OCI-LY1 (cell line): ENCODE measurements at regions not wholly inside any gene's neighbourhood (a gene's known extent, or its start where the extent isn't known, plus 50 kb on each side); places are given as distances from the start of the nearest gene placed in this dataset.

Experiments
- H2AFZ ChIP-seq: fragments of 200-600 bp; sonication (generic), shearing (Covaris generic); 2 replicates; pipeline ENCODE4 v1.6.0; 2014; ENCODE audit warnings: antibody characterized with exemption, mild to moderate bottlenecking, low read length
- H3F3A ChIP-seq: fragments of 200-600 bp; sonication (generic), shearing (Covaris generic); 2 replicates; pipeline ENCODE4 v1.6.0; 2014; ENCODE audit warnings: mild to moderate bottlenecking, antibody characterized with exemption, low read length, moderate library complexity; ENCODE audit not compliant: insufficient read depth
- H3K27ac ChIP-seq: fragments of 200-600 bp; sonication (generic); 2 replicates; pipeline ENCODE4 v1.5.1; 2014; ENCODE audit warnings: low read length, mixed run types, mild to moderate bottlenecking, low read depth; ENCODE audit not compliant: poor library complexity, severe bottlenecking
- H3K27me3 ChIP-seq: fragments of 200-600 bp; sonication (generic); 2 replicates; pipeline ENCODE4 v1.6.0; 2014; ENCODE audit warnings: antibody characterized with exemption, mild to moderate bottlenecking, low read length, moderate library complexity; ENCODE audit not compliant: insufficient read depth
- H3K36me3 ChIP-seq: fragments of 200-600 bp; sonication (generic); 2 replicates; pipeline ENCODE4 v1.6.1; 2014; ENCODE audit warnings: mild to moderate bottlenecking, antibody characterized with exemption, low read length, moderate library complexity, mixed read lengths; ENCODE audit not compliant: insufficient read depth
- H3K4me1 ChIP-seq: fragments of 200-600 bp; sonication (generic); 2 replicates; pipeline ENCODE4 v1.5.1; 2014; ENCODE audit warnings: mild to moderate bottlenecking, low read length, moderate library complexity; ENCODE audit not compliant: insufficient read depth, severe bottlenecking
- H3K4me2 ChIP-seq: fragments of 200-600 bp; sonication (generic), shearing (Covaris generic); 2 replicates; pipeline ENCODE4 v1.6.1; 2014; ENCODE audit warnings: low read length
- H3K4me3 ChIP-seq: fragments of 200-600 bp; sonication (generic); 2 replicates; pipeline ENCODE4 v1.5.1; 2014; ENCODE audit warnings: low read length, low read depth, mild to moderate bottlenecking, mixed read lengths; ENCODE audit not compliant: poor library complexity, severe bottlenecking
- H3K79me2 ChIP-seq: fragments of 200-600 bp; shearing (Covaris generic); 2 replicates; pipeline ENCODE4 v1.6.1; 2016; ENCODE audit warnings: mixed run types, low read length, mixed read lengths; ENCODE audit not compliant: insufficient read depth
- H3K9ac ChIP-seq: fragments of 200-600 bp; sonication (generic), shearing (Covaris generic); 2 replicates; pipeline ENCODE4 v1.6.1; 2014; ENCODE audit warnings: mild to moderate bottlenecking, low read length, mixed read lengths
- H3K9me2 ChIP-seq: fragments of 200-600 bp; sonication (generic), shearing (Covaris generic); 2 replicates; pipeline ENCODE4 v1.6.1; 2014; ENCODE audit warnings: low read depth, mild to moderate bottlenecking, low read length, mixed read lengths
- H3K9me3 ChIP-seq: fragments of 200-600 bp; shearing (Covaris generic); 2 replicates; pipeline ENCODE4 v1.6.1; 2014; ENCODE audit warnings: low read length, mixed read lengths
- H4K20me1 ChIP-seq: fragments of 200-600 bp; sonication (generic), shearing (Covaris generic); 2 replicates; pipeline ENCODE4 v1.6.0; 2016; ENCODE audit warnings: mild to moderate bottlenecking, low read length; ENCODE audit not compliant: insufficient read depth
- CTCF ChIP-seq: fragments of 200-600 bp; sonication (generic), shearing (Covaris generic); IDR thresholded peaks from 2 replicates; pipeline ENCODE4 v1.5.1; 2017; ENCODE audit warnings: mild to moderate bottlenecking, antibody characterized with exemption, low read length, moderate library complexity, mixed read lengths
- EZH2 ChIP-seq: fragments of 200-600 bp; sonication (generic), shearing (Covaris generic); IDR thresholded peaks from 2 replicates; pipeline ENCODE4 v1.8.0; 2017; ENCODE audit warnings: borderline replicate concordance, mixed run types, mild to moderate bottlenecking, antibody characterized with exemption, low read length, moderate library complexity, mixed read lengths

DNA sequence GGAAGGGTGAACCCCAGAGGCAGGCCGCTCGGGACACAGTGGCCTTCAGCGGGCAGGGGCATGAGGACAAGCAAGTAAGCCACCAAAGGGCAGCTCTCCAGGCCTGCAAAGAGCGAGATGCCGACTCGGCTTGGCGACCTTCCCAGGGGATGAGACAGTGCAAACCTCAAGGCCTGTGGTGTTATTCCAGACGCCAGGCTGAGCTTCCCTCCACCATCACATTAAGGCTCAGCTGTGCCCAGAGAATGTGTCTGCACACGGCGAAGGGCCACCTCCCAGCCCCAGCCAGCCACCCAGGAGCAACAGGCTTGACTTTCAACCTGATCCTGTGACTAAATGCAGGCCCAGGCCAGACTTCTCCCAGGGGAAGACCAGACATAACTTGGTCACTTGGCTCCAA is 251.4 kb downstream of the SOX9 start:
- Histone ChIP-seq H3K4me1 (no peaks in the 10 kb centered on the region), H3K9me3 (no peaks in the 10 kb centered on the region), H3K27me3 (no peaks in the 10 kb centered on the region), H3F3A (no peaks in the 10 kb centered on the region), H3K9me2 (no peaks in the 10 kb centered on the region), H3K4me3 (no peak overlapping the region), H3K79me2 (no peaks in the 10 kb centered on the region), H3K9ac (no peak overlapping the region), H4K20me1 (no peaks in the 10 kb centered on the region), H3K36me3 (no peaks in the 10 kb centered on the region), H3K27ac (no peak overlapping the region), H3K4me2 (no peak overlapping the region), H2AFZ (no peak overlapping the region)
- no peak for TF ChIP-seq CTCF
- no peak for TF ChIP-seq EZH2

GRCh38 chr17:72373910-72374741 is 253.3 kb downstream of the SOX9 start:
- Histone ChIP-seq H3K9ac (no peak overlapping the region), H3K79me2 (no peaks in the 10 kb centered on the region), H4K20me1 (no peaks in the 10 kb centered on the region), H3K27me3 (no peaks in the 10 kb centered on the region), H3K4me3 (no peak overlapping the region), H3K4me2 (no peak overlapping the region), H2AFZ (no peak overlapping the region), H3K9me2 (no peaks in the 10 kb centered on the region), H3K27ac (no peak overlapping the region), H3K36me3 (no peaks in the 10 kb centered on the region), H3K4me1 (no peaks in the 10 kb centered on the region), H3F3A (no peaks in the 10 kb centered on the region), H3K9me3 (no peaks in the 10 kb centered on the region)
- TF ChIP-seq CTCF, result no peak
- no peak for TF ChIP-seq EZH2

DNA sequence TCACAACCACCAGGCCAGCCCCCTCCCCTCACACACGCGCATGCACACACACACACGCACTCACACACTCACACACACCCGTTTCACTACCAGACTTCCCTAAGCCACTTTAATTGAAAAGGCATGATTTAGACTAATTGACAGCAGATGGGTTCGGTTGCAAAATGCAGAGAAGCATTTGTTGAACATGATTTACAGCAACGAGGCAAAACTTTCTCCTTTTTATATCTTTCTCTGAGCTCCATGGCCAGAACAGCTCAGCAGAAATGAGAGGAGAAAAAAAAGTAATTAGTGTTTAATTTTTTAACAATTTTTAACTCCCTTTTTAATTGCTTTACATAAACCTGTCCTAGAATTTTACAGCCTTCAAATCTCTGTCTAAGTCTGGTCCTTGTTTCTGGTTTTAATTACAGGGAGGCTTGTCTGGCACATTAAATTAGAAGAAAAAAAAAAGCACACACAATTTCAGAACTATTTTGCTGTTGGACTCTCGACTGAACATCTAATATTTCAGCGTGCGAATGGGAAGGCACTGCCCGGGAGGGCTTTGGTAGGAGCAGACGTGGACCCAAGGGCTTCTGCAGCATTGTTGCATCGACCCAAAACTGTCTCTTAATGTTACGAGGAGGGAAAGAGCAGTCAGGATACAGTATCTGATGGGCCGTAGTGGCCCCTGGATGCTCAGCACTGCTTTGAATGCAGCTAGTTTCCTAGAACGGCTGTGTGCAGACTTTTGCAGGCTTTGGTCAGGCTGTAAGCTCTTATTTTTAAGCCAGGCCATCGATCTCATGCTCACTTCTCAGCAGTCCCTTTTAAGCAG is 255.9 kb downstream of the SOX9 start:
- Histone ChIP-seq H3F3A (no peaks in the 10 kb centered on the region), H2AFZ (no peak overlapping the region), H3K79me2 (no peaks in the 10 kb centered on the region), H3K9ac (no peak overlapping the region), H3K9me2 (no peaks in the 10 kb centered on the region), H3K36me3 (no peaks in the 10 kb centered on the region), H3K4me1 (no peaks in the 10 kb centered on the region), H4K20me1 (no peaks in the 10 kb centered on the region), H3K4me3 (no peak overlapping the region), H3K4me2 (no peak overlapping the region), H3K27ac (no peak overlapping the region), H3K27me3 (no peaks in the 10 kb centered on the region), H3K9me3 (no peaks in the 10 kb centered on the region)
- TF ChIP-seq EZH2, result no peak
- no peak for TF ChIP-seq CTCF
